Lower leg skin (tissue), 3 donors: ENCODE measurements at regions not wholly inside any gene's neighbourhood (a gene's known extent, or its start where the extent isn't known, plus 50 kb on each side); places are given as distances from the start of the nearest gene placed in this dataset.

Source experiments
- POLR2A ChIP-seq, 2 donors: fragments of 450-650 bp; IDR thresholded peaks; one replicate each; pipeline ENCODE4 v1.6.1; 2016 to 2017; ENCODE audit warnings: antibody characterized with exemption in 2 of 2, mild to moderate bottlenecking in 1 of 2, moderate library complexity in 1 of 2
- TF ChIP-seq, protein P1 (sequence below), 3 donors: fragments of 450-650 bp; IDR thresholded peaks; one replicate each; pipeline ENCODE4 v1.5.1; 2016; ENCODE audit warnings: antibody characterized with exemption in 3 of 3, mild to moderate bottlenecking in 3 of 3, moderate library complexity in 2 of 3

- TF ChIP-seq, protein P1, sequence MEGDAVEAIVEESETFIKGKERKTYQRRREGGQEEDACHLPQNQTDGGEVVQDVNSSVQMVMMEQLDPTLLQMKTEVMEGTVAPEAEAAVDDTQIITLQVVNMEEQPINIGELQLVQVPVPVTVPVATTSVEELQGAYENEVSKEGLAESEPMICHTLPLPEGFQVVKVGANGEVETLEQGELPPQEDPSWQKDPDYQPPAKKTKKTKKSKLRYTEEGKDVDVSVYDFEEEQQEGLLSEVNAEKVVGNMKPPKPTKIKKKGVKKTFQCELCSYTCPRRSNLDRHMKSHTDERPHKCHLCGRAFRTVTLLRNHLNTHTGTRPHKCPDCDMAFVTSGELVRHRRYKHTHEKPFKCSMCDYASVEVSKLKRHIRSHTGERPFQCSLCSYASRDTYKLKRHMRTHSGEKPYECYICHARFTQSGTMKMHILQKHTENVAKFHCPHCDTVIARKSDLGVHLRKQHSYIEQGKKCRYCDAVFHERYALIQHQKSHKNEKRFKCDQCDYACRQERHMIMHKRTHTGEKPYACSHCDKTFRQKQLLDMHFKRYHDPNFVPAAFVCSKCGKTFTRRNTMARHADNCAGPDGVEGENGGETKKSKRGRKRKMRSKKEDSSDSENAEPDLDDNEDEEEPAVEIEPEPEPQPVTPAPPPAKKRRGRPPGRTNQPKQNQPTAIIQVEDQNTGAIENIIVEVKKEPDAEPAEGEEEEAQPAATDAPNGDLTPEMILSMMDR (IDR thresholded peaks at IDR 0.05), result no peak
- no peak for TF ChIP-seq POLR2A (IDR thresholded peaks at IDR 0.05)
Observed at GRCh38 chr17:31750578-31750977, 108.5 kb downstream of the COPRS start.
